Endothelial cell of umbilical vein (primary cell): ENCODE measurements at regions not wholly inside any gene's neighbourhood (a gene's known extent, or its start where the extent isn't known, plus 50 kb on each side); places are given as distances from the start of the nearest gene placed in this dataset.

ENCODE experiments used
- BruUV-seq: library from RNA; stranded (reverse); fragments of 400-500 nt; replicated peaks from 2 replicates; lab custom pipeline; 2021; lab: Mats Ljungman, UMichigan
- CTCF ChIA-PET: fragments of 300-600, 350-600 bp; sonication (Branson Sonifier 250); formaldehyde crosslinking; loops from one replicate; lab custom pipeline; 2021; ENCODE audit warnings: antibody characterized with exemption, inconsistent platforms; lab: Charles Lee
- POLR2A ChIA-PET: fragments of 300-600, 350-600 bp; sonication (Branson Sonifier 250); formaldehyde crosslinking; loops from one replicate; lab custom pipeline; 2021; ENCODE audit warnings: antibody characterized with exemption, inconsistent platforms; lab: Charles Lee
- DNase-seq: peaks from one replicate; pipeline ENCODE4 v3.0.0-alpha.2; 2011; ENCODE audit warnings: low read depth, low spot score
- FAIRE-seq: peaks from 2 replicates; lab custom pipeline; 2011; peaks lifted over from hg19 to GRCh38; lab: Jason Lieb, UNC
- H2AFZ ChIP-seq: 2 replicates; pipeline ENCODE4 v1.6.0; 2012; ENCODE audit warnings: low read depth, low read length, control low read depth, inconsistent platforms
- H3K27ac ChIP-seq: 2 replicates; pipeline ENCODE4 v1.5.1; 2011; ENCODE audit warnings: low read depth, mild to moderate bottlenecking, control low read depth, low read length, moderate library complexity; ENCODE audit not compliant: insufficient read depth
- H3K27me3 ChIP-seq, 2 experiments: 2 replicates each; pipeline versions ENCODE4 v1.6.0 to v1.6.1; 2011; ENCODE audit warnings: low read length in 2 of 2, mixed read lengths in 1 of 2; ENCODE audit not compliant: control insufficient read depth in 2 of 2, insufficient read depth in 2 of 2
- H3K36me3 ChIP-seq, 2 experiments: 2 replicates in 1 of 2; 3 replicates in 1 of 2; pipeline ENCODE4 v1.5.1; 2011; ENCODE audit warnings: low read length in 2 of 2, mild to moderate bottlenecking in 1 of 2, moderate library complexity in 1 of 2; ENCODE audit not compliant: control insufficient read depth in 2 of 2, insufficient read depth in 2 of 2; ENCODE audit errors: extremely low read depth in 1 of 2
- H3K4me1 ChIP-seq: 3 replicates; pipeline ENCODE4 v1.5.1; 2011; ENCODE audit warnings: mild to moderate bottlenecking, low read length; ENCODE audit not compliant: control insufficient read depth, insufficient read depth; ENCODE audit errors: extremely low read depth
- H3K4me2 ChIP-seq: 2 replicates; pipeline ENCODE4 v1.6.1; 2011; ENCODE audit warnings: low read length, control low read depth, mixed read lengths; ENCODE audit not compliant: insufficient read depth
- H3K4me3 ChIP-seq, 3 experiments: fragments of 200-600 bp in 1 of 3; sonication (generic), shearing (Covaris generic) in 1 of 3; replicated peaks in 1 of 3; 2 replicates each; pipeline ENCODE4 v1.5.1; 2011 to 2016; ENCODE audit warnings: control low read depth in 3 of 3, low read length in 3 of 3, mild to moderate bottlenecking in 2 of 3, inconsistent platforms in 1 of 3, low read depth in 1 of 3, moderate library complexity in 1 of 3; ENCODE audit not compliant: insufficient read depth in 1 of 3
- H3K79me2 ChIP-seq: 2 replicates; pipeline ENCODE4 v1.6.0; 2012; ENCODE audit warnings: low read length, inconsistent platforms; ENCODE audit not compliant: control insufficient read depth, insufficient read depth
- H3K9ac ChIP-seq: replicated peaks from 2 replicates; pipeline ENCODE3; 2011; ENCODE audit warnings: low read length, control low read depth; ENCODE audit not compliant: insufficient read depth; ENCODE audit errors: extremely low read depth
- H3K9me1 ChIP-seq: replicated peaks from 3 replicates; pipeline ENCODE4 v1.6.0; 2011; ENCODE audit warnings: mild to moderate bottlenecking, low read length; ENCODE audit not compliant: control insufficient read depth, insufficient read depth; ENCODE audit errors: extremely low read depth
- H3K9me3 ChIP-seq: replicated peaks from 2 replicates; pipeline ENCODE4 v1.5.1; 2012; ENCODE audit warnings: low read length, inconsistent platforms; ENCODE audit not compliant: control insufficient read depth, insufficient read depth
- H4K20me1 ChIP-seq: replicated peaks from 2 replicates; pipeline ENCODE3; 2011; ENCODE audit warnings: mild to moderate bottlenecking, low read length; ENCODE audit not compliant: control insufficient read depth, insufficient read depth; ENCODE audit errors: extremely low read depth
- CTCF ChIP-seq, 2 donors: IDR thresholded peaks; 1 replicate in 1 of 2; 2 replicates in 1 of 2; pipeline ENCODE4 v1.5.1; 2011; ENCODE audit warnings: low read length in 2 of 2, mild to moderate bottlenecking in 2 of 2, moderate library complexity in 2 of 2, control low read depth in 1 of 2, inconsistent platforms in 1 of 2, low read depth in 1 of 2; ENCODE audit not compliant: insufficient read depth in 1 of 2; ENCODE audit errors: extremely low read depth in 1 of 2
- EZH2 ChIP-seq: IDR thresholded peaks from 2 replicates; pipeline ENCODE4 v1.6.1; 2012; ENCODE audit warnings: borderline replicate concordance, low read depth, mild to moderate bottlenecking, moderate library complexity, low read length, inconsistent platforms; ENCODE audit not compliant: severe bottlenecking
- GATA2 ChIP-seq: IDR thresholded peaks from 2 replicates; pipeline ENCODE4 v1.7.0; 2011; ENCODE audit warnings: low read depth, mild to moderate bottlenecking, moderate library complexity, mixed read lengths, low read length; ENCODE audit not compliant: insufficient read length, insufficient read depth
- JUN ChIP-seq: IDR thresholded peaks from 2 replicates; pipeline ENCODE4 v1.6.1; 2011; ENCODE audit warnings: borderline replicate concordance, low read depth; ENCODE audit not compliant: insufficient read length, insufficient read depth
- MAX ChIP-seq: IDR thresholded peaks from 2 replicates; pipeline ENCODE4 v1.6.1; 2011; ENCODE audit not compliant: insufficient read depth, insufficient read length
- MYC ChIP-seq: IDR thresholded peaks from one replicate; pipeline ENCODE4 v1.6.1; 2011; ENCODE audit warnings: mild to moderate bottlenecking, low read depth, low read length
- POLR2A ChIP-seq: IDR thresholded peaks from 2 replicates; pipeline ENCODE4 v1.6.1; 2012; ENCODE audit warnings: low read depth, mild to moderate bottlenecking, control low read depth, low read length
- POLR2AphosphoS5 ChIP-seq: IDR thresholded peaks from 2 replicates; pipeline ENCODE4 v1.6.1; 2012; ENCODE audit warnings: low read depth, mild to moderate bottlenecking, control low read depth, low read length, moderate library complexity; ENCODE audit not compliant: insufficient read depth
- dilution Hi-C: fragments of 300-500 bp; cut with MboI; formaldehyde crosslinking; loops from one replicate; pipeline ENCODE4 v1.15.0; 2019; ENCODE audit warnings: low sequenced_read_pairs; ENCODE audit not compliant: extremely low pct_ligation_motif_present
- intact Hi-C: fragments of 100-400 bp; cut with micrococcal nuclease; formaldehyde crosslinking; loops from one replicate; pipeline ENCODE4 v1.10.0; 2022

GRCh38 chr5:52577546-52577945 is 210.2 kb upstream of the ITGA1 start:
- H3K27ac ChIP-seq = no peak overlapping the region
- ChIA-PET POLR2A (no interaction called here), CTCF (interaction anchor here (1.3 kb wide), 1 partner anchor 1614 kb away, joined by 4 read pairs; no protein-coding TSS in a partner anchor)
- H3K9ac ChIP-seq = no peak overlapping the region
- TF ChIP-seq MAX (no peak), JUN (no peak), EZH2 (no peak), GATA2 (no peak), POLR2AphosphoS5 (no peak), POLR2A (no peak), CTCF (IDR thresholded peaks at IDR 0.05; ENCODE audit: extremely low read depth in 1 of 2, insufficient read depth in 1 of 2, low read depth in 1 of 2, low read length in 2 of 2) (no peak), MYC (no peak)
- H2AFZ ChIP-seq = no peak overlapping the region
- BruUV-seq = no TSS peak
- H3K36me3 ChIP-seq = no peaks in the 10 kb centered on the region
- no peaks in the 10 kb centered on the region for H3K9me3 ChIP-seq
- no peak overlapping the region for H3K4me3 ChIP-seq
- DNase-seq (no peak), FAIRE-seq (no peak)
- H3K9me1 ChIP-seq = no peaks in the 10 kb centered on the region
- intact Hi-C loops = no loop called here
- H4K20me1 ChIP-seq = no peaks in the 10 kb centered on the region
- no peaks in the 10 kb centered on the region for H3K4me1 ChIP-seq
- no peaks in the 10 kb centered on the region for H3K27me3 ChIP-seq
- dilution Hi-C loops = no loop called here
- H3K79me2 ChIP-seq = no peaks in the 10 kb centered on the region
- no peak overlapping the region for H3K4me2 ChIP-seq
